Thyroid gland (tissue), 4 donors: ENCODE measurements at regions not wholly inside any gene's neighbourhood (a gene's known extent, or its start where the extent isn't known, plus 50 kb on each side); places are given as distances from the start of the nearest gene placed in this dataset.

ENCODE experiments used
- DNase-seq, 2 donors: peaks; one replicate each; pipeline ENCODE4 v3.0.0-alpha.2; 2019
- H3K27ac ChIP-seq, 3 donors: fragments of 200-600 bp; sonication (generic); 1 replicate in 2 of 3; 2 replicates in 1 of 3; pipeline ENCODE4 v1.5.1; 2016 to 2019; ENCODE audit warnings: mild to moderate bottlenecking in 1 of 3, moderate library complexity in 1 of 3
- H3K27me3 ChIP-seq: fragments of 200-600 bp; sonication (generic); one replicate; pipeline ENCODE4 v1.5.1; 2019
- H3K36me3 ChIP-seq, 2 donors: fragments of 200-600 bp; sonication (generic); one replicate each; pipeline ENCODE4 v1.5.1; 2016 to 2019
- H3K4me1 ChIP-seq, 2 donors: fragments of 200-600 bp; sonication (generic); one replicate each; pipeline ENCODE4 v1.5.1; 2017 to 2019
- H3K4me3 ChIP-seq, 3 donors: fragments of 200-600 bp; sonication (generic); replicated peaks in 1 of 3; 1 replicate in 2 of 3; 2 replicates in 1 of 3; pipeline ENCODE4 v1.5.1; 2016; ENCODE audit warnings: mild to moderate bottlenecking in 1 of 3
- H3K9me3 ChIP-seq: fragments of 200-600 bp; sonication (generic); one replicate; pipeline ENCODE4 v1.5.1; 2017
- POLR2A ChIP-seq, 2 donors: fragments of 450-650 bp; IDR thresholded peaks; one replicate each; pipeline ENCODE4 v1.6.1; 2017; ENCODE audit warnings: antibody characterized with exemption in 2 of 2, mild to moderate bottlenecking in 2 of 2, moderate library complexity in 1 of 2
- WGBS, 2 donors: methylation state at CpG; one replicate each; pipeline ENCODE4 v1.1.5; 2017; 5-methylcytosine and 5-hydroxymethylcytosine counted together
- intact Hi-C: fragments of 100-400 bp; cut with DNase I; formaldehyde crosslinking; loops from one replicate; pipeline ENCODE4 v1.15.1; 2023
- TF ChIP-seq, protein P1 (sequence below), 6 experiments: fragments of 200-600 bp in 3 of 6; fragments of 450-650 bp in 3 of 6; sonication (generic) in 3 of 6; IDR thresholded peaks; one replicate each; pipeline ENCODE4 v1.5.1; 2016 to 2019; ENCODE audit warnings: antibody characterized with exemption in 6 of 6, mild to moderate bottlenecking in 2 of 6, inconsistent platforms in 1 of 6, moderate library complexity in 1 of 6

DNA sequence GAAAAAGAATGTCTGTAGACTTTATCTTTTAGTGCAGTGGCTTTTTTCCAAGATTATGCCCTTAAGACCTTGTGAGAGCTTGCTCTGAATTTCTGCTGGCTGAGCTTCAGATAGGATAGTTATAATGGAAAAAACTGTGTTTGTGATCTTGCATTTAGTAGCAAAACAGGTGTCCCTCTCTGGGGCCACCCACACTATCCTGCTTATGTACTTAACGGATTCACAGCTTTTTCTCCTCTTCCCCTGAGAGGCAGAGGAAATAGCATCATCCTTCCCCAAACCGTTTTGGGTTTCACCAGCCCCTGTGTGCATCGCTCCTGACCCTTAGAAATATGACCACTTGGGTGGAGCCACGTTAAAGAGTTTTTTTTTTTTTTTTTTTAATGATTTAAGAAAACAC lies 101.2 kb downstream of the RAB18 start:
- H3K4me1 ChIP-seq, result no peaks in the 10 kb centered on the region
- no peaks in the 10 kb centered on the region for H3K36me3 ChIP-seq
- H3K9me3 ChIP-seq, result no peaks in the 10 kb centered on the region
- WGBS, 2 donors, result 66 to 78% methylated on average over 4 of the region's 4 CpGs
- intact Hi-C loops, result no loop called here
- H3K27ac ChIP-seq, result no peak overlapping the region
- no peak for DNase-seq
- no peak overlapping the region for H3K4me3 ChIP-seq
- TF ChIP-seq POLR2A (IDR thresholded peaks at IDR 0.05), result no peak
- TF ChIP-seq, protein P1, sequence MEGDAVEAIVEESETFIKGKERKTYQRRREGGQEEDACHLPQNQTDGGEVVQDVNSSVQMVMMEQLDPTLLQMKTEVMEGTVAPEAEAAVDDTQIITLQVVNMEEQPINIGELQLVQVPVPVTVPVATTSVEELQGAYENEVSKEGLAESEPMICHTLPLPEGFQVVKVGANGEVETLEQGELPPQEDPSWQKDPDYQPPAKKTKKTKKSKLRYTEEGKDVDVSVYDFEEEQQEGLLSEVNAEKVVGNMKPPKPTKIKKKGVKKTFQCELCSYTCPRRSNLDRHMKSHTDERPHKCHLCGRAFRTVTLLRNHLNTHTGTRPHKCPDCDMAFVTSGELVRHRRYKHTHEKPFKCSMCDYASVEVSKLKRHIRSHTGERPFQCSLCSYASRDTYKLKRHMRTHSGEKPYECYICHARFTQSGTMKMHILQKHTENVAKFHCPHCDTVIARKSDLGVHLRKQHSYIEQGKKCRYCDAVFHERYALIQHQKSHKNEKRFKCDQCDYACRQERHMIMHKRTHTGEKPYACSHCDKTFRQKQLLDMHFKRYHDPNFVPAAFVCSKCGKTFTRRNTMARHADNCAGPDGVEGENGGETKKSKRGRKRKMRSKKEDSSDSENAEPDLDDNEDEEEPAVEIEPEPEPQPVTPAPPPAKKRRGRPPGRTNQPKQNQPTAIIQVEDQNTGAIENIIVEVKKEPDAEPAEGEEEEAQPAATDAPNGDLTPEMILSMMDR (IDR thresholded peaks at IDR 0.05), result no peak
- no peaks in the 10 kb centered on the region for H3K27me3 ChIP-seq

DNA sequence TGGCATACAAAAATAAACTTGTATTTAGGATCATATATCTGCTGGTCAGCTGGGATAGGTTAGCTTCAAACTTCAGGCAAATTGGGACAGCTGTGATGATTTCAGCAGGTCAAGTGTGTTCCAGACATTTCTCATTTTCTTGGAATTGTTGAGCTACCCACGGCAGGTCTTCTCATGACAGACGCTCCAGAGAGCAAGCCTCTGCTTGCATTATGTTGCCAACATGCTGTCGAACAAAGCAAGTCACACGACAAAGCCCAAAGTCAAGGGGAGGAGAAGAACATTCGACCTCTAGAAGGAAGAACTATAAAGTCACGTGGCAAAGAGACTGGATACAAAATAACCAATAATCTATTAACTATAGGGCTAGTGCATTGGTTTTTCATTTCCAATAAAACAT lies 103.5 kb downstream of the RAB18 start:
- WGBS, 2 donors, result 69 to 94% methylated on average over 6 of the region's 6 CpGs
- Histone ChIP-seq H3K9me3 (no peaks in the 10 kb centered on the region), H3K36me3 (no peaks in the 10 kb centered on the region), H3K4me3 (no peak overlapping the region), H3K4me1 (no peaks in the 10 kb centered on the region), H3K27ac (no peak overlapping the region), H3K27me3 (no peaks in the 10 kb centered on the region)
- DNase-seq, result no peak
- intact Hi-C loops, result no loop called here
- TF ChIP-seq, protein P1 (IDR thresholded peaks at IDR 0.05), result no peak

DNA sequence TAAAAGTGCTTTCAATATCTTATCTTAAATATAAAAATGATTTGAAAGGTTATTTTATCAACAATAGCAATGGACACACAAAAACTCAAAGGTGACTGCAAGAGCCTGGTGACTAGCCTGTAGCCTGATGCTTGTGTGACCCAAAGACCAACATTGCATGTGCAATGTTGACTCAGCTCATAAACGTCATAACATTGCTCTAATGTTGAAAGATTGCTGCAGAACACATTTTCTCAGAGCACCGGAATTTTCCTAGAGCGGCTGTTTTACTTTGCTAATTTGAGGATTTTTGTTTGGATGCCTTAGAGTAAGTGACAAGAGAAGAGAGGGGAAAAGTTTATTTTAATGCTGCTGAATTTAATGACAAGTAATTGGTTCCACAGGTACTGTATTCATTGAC lies 107.1 kb downstream of the RAB18 start:
- Histone ChIP-seq H3K9me3 (no peaks in the 10 kb centered on the region), H3K27ac (no peak overlapping the region), H3K27me3 (no peaks in the 10 kb centered on the region), H3K36me3 (no peaks in the 10 kb centered on the region), H3K4me3 (no peak overlapping the region), H3K4me1 (no peaks in the 10 kb centered on the region)
- no peak for DNase-seq
- intact Hi-C loops, result no loop called here
- 78 to 82% methylated on average over 3 of the region's 3 CpGs for WGBS, 2 donors
- TF ChIP-seq POLR2A (IDR thresholded peaks at IDR 0.05), result no peak
- TF ChIP-seq, protein P1 (IDR thresholded peaks at IDR 0.05), result no peak

DNA sequence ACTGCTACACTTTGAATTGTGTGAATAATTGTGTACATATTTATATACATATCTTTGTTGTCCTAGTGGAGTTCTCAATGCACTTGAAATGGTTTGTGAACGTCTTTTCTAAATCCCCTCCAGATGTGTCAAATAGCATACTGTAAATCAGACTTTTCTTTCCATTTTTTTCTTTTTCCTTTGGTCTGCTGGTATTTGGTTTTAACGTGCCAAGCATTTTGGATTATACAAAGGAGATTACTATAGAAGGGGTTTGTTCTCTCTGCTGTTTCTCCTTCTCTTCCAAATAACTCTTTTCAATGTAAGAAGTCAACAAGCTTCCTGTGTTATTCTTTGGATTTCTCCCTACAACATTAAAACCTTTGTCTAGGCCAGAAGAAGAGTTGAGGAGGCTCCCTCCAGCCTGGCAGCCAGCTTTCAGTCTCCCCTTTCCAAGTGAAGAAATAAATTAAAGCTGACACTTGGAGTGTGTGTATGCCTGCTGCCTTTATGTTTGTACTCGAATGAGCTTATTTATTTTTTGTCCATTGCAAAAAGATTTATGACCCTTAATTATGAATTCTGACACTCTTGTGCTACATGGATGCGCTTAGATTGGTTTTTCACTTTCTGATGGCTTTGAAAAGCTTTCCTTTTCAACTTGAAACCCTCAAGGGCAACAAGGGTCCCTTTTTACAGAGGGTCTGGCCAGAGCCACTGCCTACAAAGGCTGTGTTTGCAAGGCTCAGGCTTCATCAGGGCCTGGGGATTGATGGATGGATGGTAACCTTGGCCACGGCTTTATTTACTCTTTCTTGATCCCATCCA lies 107.8 kb downstream of the RAB18 start:
- no peaks in the 10 kb centered on the region for H3K27me3 ChIP-seq
- H3K4me3 ChIP-seq, result no peak overlapping the region
- H3K9me3 ChIP-seq, result no peaks in the 10 kb centered on the region
- DNase-seq, result no peak
- no peak for TF ChIP-seq POLR2A (IDR thresholded peaks at IDR 0.05)
- TF ChIP-seq, protein P1 (IDR thresholded peaks at IDR 0.05), result no peak
- no peaks in the 10 kb centered on the region for H3K4me1 ChIP-seq
- intact Hi-C loops, result no loop called here
- H3K27ac ChIP-seq, result no peak overlapping the region
- 69 to 75% methylated on average over 5 of the region's 5 CpGs for WGBS, 2 donors
- H3K36me3 ChIP-seq, result no peaks in the 10 kb centered on the region

DNA sequence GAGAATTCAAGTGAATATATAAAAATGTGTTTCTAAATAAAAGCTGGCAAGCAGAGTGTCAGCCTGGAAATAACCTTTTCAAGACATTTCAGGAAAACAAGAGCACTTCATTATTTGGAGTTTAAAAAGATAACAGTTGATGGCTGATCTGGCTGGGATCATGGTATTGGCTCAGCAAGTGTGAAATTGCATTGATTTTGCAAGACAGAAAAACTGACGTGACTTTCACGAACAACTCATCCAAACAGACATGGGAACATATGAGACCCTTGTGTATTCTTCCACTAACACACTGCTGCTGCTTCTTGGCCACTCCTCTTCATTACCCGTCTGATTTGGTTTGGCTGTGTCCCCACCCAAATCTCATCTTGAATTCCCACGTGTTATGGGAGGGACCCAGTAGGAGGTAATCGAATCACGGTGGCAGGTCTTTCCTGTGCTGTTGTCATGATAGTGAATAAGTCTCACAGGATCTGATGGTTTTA lies 108.5 kb downstream of the RAB18 start:
- WGBS, 2 donors, result 71 to 76% methylated on average over 6 of the region's 6 CpGs
- no peak for DNase-seq
- Histone ChIP-seq H3K4me1 (no peaks in the 10 kb centered on the region), H3K4me3 (no peak overlapping the region), H3K27ac (no peak overlapping the region), H3K27me3 (no peaks in the 10 kb centered on the region), H3K36me3 (no peaks in the 10 kb centered on the region), H3K9me3 (no peaks in the 10 kb centered on the region)
- no peak for TF ChIP-seq POLR2A (IDR thresholded peaks at IDR 0.05)
- TF ChIP-seq, protein P1 (IDR thresholded peaks at IDR 0.05), result no peak
- intact Hi-C loops, result no loop called here
